NCI-H1092 treated with DMSO at 0.1 percent for 48 hours (cell line): ENCODE measurements at regions not wholly inside any gene's neighbourhood (a gene's known extent, or its start where the extent isn't known, plus 50 kb on each side); places are given as distances from the start of the nearest gene placed in this dataset.

ENCODE experiments used
- DNase-seq: peaks from one replicate; lab custom pipeline; 2025; lab: John Stamatoyannopoulos, UW

DNA sequence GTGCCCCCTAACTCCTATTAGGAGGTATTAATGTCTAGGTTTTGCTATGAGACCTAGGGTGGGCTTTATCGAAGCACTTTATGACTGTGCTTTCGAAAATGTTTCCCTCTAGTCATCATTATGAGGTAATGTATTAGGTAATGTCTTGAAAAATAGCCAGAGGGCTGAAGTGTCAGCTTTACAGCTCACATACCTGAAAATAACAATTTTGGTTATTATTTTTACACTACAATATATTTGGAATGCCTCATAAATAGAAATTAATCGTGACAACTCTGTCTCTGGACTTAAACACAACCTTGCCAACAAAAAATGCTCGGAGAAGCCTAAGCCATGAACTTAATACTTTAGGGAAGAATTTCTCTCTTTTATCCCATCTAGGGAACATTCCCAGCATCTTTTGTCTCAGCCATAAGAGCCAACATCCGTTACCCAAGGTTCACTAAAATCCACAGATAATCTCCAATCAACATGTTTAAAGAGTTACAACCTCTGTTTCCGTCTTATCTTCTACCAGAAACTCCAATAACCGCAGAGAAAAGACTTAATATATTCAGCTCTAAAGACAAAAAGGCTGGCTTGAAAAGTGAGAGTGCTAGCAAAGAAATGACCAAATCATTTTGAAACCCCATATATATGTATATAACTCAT lies 130.9 kb upstream of the RND3 start:
- DNase-seq: no peak

DNA sequence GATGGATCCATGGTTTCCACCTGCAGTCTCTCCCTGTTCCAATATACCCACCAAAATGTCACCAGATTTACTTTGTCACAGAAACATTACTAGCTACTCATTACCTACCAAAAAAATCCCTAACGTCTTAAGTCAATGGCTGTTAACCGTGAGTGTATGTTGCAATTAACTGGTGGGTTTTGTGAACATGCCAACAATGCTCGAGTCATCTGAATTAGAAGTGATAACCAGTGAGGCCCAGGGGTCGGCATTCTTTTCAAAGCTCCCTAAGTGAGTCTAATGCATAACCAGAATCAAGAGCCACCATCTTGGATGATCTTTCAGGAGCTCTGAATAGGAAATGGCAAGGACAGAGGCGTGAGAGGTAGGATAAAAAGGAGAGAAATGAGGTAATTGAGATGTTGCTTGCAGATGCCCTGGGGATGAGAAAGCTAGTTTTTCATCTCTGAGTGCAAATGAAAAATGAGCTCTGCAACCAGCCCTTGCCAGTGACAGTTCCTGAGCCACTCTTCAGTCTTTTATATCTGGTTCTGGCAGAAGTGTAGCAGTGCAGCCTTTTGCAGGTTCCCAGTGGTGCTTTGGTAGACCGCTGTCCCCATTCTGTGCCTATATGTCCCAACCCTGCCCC lies 130.0 kb upstream of the RND3 start:
- DNase-seq: no peak

DNA sequence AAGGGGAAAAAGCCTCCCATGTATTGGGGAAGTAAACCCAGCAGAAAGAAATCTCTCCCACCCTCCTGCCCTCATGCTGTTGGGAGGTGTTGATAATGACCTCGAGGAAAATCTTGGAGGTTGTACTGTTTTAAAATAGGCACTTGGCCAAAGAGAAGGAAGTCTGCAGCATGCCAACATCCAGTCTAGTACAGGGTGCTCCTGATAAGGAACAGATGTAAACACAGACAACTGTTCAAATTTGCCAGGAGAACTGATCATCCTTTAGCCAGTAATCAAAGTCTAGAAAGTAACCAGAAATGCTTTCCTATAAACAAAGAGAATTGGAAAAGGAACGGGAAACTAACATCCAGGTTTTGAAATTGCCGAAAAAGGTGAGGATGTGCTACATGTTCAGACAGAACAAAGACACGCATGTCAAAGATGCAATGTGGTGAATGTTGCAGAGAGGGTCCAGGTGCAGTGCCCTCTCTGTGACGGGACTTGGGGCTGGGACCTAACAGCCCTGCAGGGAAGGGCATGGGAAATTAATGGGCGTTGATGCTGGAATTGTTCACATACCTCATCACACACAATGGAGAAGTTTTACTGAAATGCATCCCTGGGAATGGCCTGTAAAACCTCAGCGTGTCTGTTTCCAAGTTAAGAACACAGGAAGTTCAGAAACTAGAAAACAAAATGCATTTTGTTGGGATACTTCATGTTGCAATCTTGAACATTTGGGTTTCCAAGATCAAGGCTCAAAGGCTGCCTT lies 125.7 kb upstream of the RND3 start:
- no peak for DNase-seq

DNA sequence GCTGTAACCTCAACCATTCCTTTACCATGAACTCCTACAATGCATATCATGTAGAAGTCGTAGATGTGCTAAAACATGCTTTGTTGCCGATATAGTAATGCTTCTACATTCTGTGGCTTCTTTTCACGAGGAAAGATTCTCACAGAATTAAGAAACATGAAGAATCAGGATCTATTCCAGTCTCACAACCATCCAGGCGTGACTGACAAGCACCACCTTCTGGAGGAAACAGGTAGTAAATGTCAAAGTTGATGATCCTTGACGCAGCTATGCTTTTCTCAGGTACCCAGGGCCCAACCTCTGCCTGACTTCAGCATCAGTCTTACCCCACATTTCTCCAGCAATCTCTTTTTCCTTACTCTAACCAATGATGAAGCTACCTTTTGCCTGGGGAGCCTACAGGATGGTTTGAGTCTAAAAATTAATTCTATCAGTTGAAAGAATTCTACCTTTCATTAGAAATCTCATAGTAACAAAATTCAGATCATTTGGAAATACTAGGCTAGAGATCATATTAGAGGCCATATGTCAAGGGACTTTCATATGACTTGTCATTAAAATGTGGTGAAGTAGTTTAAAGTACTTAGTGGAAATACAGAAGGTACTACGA lies 123.3 kb upstream of the RND3 start:
- DNase-seq: no peak

DNA sequence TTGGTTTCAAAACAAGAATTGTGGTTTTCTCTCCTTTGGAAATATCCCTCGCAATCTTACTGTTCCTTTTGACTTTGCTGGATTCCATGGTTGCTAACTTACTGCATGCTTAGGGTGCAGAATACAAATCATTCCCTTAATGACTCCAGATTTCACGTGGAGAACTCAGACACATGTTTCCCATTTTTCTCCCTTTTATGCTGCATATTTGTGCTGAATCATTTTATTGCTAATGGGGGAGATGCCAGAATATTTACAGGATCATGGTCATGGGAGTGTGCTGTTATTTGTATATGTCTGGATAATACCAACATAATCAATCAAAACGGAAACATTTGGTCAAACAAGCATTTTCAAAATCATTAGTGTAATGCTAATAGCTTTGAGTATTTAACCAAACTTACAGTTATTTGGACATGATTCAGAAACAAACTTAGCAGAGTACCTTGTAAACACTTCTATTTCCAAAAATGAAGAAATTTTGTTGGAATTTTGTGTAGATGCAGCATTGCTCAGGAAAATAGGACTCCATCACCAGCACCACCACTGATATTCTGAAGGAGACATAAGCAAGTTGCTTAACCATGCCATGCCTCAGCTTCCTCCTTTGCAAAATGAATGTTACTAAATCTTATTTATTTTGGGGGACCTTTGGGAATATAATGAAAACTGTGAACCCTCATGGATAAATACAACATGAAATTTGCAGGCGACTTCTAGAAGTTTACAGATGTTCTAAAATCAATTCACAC lies 122.5 kb upstream of the RND3 start:
- no peak for DNase-seq

DNA sequence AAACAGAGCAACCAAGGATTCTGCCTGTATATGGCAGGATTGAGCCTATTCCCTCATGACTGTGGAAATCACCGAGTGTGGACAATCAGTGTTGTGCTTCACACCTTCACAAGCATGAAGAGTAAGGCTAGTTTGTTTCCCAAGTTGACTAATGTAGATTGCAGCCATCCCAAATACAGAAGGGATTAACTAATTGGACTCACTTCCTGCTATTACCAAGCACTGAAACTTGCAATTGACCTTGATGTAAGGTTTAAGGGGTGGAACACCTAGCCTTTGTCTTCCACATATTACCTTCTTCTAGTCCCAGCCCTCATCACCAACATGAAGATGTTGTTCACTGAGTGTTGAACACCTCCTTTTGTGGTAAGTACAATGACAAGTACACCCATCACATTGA lies 120.9 kb upstream of the RND3 start:
- DNase-seq: no peak

DNA sequence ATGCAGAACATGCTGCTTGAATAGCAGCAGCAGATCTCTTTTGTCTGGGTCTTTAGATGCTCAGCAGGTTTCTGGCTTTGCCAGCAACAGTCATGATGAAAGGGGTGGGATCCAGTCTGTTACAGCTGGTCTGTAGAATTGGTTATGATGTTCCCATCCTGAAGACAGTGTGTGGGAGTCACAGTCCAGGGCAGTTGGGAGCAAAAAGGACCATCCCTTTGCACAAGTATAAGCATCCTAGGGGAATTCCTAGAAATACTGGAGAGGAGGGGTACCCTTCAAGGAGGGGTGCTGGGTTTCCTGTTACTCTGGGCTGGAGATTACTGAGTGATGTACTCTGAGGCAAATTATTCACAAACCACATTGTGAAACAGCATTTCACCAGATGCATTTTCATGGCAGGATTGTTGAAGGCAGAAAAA lies 119.9 kb upstream of the RND3 start:
- DNase-seq: peak; percentile 13

DNA sequence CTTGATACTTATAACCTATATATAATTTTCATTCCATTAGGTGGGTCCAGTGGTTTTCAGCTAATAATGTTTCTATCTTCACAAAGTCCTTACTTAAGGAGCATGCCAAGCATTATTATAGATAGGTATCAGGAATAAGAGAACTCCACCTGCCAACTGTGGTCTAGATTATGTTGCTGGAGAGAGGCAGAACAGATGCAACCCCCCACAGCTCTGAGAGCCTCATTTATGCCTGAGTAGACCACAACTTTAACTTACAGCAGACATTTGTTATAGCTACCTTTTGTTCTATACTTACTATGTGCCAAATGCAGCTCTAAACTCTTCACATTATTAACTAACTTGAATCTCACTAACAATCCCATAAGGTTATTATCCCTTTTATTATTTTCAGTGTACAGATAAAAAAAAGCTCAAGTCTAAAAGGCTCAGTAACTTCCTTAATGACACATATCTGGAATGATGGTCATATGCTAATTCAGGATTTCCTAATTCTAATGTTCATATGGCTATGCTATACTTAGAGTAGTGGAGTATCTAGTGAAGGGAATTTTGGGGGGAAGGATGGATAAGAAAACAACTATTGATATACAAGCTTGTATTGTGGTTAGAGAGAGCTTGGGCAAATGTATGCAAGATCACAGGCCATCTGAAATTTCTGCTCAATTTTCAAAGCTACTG lies 119.1 kb upstream of the RND3 start:
- no peak for DNase-seq

DNA sequence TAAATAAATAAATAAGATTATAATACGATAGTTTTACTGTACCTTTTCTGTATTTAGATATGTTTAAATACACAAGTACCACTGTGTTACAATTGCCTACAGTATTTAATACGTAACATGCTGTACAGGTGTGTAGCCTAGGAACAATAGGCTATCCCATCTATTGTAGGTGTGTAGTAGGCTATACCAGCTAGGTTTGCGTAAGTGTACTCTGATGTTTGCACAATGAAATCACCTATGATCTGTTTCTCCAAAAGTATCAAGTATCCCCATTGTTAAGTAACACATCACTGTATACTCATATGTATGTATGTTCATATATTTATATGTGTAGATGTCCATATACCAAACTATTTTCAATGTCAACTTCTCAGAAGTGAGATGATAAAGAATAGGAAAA lies 118.2 kb upstream of the RND3 start:
- DNase-seq: peak; percentile 1

DNA sequence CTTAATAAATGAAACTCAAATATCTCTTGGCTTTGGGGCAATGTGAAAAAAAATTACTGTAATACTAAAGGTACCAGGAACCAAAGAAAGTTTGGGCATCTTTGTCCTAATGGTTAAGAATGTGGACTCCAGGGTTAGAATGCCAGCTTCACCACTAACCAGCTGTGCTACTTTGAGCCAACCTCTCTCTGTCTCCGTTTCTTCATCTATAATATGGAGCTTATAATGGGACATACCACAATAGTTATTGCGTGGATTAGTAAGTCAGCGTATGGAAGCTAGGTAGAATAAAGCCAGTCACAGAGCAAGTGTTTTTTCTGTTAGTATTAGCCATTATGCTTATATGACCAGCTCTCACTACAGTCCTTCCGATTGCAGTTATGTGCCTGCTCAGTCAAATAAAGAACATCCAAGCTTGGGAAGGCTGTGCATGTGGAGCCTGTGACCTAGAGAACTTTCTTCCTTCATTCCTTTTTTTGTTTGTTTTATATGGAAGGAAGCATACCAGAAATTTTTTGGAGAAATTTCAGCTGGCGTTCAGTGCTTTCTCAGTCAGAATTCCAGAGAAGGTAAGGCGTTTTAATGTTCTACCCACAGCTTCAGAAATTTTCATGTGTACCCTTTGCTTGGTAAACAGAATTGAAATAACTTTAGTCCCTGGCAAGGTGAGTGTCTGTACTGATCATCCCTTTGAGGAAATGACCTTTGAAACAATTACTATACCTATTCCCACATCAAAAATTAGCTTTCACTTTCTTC lies 114.0 kb upstream of the RND3 start:
- DNase-seq: no peak

DNA sequence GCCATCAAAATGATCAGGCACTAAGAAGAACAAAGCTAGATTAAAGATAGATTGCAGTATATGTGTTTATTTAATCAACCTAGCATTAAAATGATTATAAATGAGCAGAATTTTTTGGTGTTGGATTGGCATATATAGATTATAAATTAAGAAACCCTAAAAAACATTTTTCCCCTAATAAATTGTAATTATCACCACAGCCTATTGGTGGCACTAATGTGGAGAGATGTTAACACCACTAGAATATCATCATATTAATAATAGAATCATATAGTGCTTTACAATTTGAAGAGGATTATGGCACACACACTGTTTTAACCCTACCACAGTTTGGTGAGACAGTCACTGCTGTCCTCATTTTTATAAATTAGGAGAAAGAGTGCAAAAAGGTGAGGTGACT lies 112.4 kb upstream of the RND3 start:
- no peak for DNase-seq

DNA sequence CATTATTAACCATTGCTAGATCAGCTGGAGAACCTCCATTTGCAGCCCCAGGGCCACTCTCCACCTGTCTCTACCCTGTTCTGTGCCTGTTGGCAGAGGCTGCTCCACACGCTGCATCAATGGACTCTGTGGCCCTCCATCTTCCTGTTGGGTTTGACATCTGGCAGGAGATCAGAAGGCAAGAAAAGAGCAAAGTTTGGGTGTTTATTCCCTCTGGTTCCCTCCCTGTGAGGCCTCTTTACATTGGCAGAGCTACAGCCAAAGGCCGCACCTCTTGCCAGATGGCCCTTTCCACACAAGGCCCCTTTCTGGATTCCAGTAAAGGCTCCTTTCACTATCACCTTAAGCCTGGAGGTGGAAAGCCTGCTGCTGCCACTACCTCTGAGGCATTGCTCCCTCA lies 110.9 kb upstream of the RND3 start:
- DNase-seq: no peak

DNA sequence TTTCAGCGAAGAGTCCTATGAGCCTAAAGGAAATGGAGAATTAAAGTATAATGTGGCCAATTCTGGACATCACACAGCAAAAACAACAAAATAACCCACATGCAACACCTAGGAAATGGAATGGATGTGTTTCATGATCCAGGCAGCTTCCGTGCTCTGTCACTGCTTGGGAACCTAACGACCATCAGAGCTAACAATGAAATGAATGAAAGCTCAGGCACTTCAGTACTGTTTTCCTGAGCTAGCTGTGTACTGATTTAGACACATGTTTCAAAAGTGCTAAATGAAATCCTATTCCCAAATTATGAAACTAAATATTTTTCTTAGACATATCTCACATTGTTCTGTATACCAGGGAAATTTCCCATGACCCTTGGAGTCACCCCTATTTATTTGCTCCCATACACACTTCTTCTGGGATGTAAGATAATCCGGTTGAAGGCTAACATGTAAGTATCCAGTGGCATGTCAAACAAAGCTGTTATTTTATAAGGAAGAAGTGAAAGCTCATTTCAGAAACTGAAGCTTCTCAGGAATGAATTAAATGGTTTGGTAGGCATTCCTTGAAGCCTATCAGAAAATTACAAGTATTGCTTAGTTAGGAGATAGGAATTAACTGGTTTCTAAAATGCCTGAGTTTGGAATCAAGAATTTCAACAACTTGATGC lies 108.5 kb upstream of the RND3 start:
- DNase-seq: no peak

DNA sequence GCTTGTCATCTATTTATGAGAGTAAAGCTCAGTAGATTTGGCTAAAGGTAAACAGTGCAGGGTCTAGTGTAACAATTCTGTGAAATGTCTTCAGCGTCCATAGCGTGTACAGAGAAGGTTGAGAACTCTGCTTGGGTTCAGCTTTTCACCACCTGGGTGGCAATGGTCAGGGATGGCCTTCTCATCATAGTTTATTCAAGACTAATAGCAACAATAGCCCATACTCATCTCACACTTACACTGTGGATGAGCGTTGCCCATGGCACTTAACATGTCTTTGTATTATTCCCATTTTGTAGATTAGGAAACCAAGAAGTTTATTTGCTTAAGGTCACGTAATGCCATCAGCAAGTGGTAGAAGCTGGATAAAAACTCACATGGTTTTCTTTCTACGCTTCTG lies 106.8 kb upstream of the RND3 start:
- DNase-seq: no peak

DNA sequence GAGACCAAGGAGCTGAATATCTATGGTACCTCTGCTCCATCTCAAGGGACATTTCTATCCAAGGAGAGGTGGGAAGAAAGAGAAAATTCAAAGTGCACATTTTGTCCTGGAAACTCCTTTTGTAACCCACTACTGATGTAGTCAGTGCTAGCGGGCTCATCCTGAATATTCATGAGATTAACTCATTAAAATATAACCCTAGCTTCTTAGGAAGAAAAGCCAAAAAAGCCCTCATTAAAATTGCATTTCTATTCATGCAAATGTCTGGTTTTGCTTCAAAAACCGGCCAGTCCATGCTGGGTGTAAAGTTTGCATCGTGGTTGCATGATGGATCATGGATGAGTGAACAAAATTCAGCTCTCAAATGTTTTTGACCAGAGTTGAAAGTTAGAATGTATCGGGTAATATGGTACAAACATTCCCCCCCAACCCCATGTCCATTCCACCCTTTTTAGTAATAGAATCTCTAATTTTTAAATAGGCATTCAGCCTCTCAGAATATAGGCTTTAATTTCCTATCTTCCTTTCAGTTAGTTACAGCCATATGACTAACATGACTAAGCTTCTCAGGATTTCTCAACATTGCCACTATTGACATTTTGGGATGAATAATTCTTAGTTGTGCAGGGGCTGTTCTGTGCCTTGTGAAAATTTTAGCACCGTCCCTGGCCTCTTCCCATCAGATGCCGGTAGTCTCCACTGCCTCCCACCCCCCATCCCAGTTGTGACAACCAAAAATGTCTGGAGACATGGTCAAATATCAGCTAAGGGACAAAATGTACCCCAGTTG lies 104.2 kb upstream of the RND3 start:
- DNase-seq: no peak

DNA sequence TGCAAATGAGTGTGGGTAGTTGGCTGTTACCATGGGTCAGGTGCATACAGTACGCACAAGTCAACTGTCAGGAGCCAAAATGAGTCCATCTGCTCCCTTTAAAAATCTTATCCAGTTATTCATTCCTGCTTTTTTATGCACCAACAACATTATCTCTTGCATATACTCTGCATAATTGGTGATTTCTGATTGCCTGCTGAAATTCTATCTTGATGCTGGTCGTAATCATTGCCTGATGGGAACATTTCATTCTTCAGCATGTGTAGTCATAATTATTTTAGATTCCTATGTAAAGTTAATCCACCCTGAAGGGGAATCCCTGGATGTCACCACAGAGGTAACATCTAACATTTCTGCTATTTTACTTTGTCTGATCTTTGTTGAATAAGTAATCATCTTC lies 102.2 kb upstream of the RND3 start:
- DNase-seq: no peak

DNA sequence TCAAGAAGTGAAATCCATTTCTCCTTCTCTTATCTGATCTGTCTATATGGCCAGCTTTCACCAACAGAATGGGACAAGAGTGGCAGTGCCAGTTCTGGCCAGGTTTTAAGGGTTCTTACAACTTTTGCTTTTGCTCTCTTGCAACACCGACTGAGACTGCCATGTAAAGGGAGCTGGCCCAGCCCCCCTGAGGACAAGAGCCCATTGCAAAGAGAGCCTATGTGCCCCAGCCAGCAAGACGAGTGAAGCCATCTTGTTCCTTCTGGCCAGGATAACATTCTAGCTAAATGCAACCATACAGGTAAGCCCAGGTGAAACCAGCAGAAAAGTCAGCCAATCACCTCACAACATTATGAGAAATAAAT lies 101.0 kb upstream of the RND3 start:
- no peak for DNase-seq

DNA sequence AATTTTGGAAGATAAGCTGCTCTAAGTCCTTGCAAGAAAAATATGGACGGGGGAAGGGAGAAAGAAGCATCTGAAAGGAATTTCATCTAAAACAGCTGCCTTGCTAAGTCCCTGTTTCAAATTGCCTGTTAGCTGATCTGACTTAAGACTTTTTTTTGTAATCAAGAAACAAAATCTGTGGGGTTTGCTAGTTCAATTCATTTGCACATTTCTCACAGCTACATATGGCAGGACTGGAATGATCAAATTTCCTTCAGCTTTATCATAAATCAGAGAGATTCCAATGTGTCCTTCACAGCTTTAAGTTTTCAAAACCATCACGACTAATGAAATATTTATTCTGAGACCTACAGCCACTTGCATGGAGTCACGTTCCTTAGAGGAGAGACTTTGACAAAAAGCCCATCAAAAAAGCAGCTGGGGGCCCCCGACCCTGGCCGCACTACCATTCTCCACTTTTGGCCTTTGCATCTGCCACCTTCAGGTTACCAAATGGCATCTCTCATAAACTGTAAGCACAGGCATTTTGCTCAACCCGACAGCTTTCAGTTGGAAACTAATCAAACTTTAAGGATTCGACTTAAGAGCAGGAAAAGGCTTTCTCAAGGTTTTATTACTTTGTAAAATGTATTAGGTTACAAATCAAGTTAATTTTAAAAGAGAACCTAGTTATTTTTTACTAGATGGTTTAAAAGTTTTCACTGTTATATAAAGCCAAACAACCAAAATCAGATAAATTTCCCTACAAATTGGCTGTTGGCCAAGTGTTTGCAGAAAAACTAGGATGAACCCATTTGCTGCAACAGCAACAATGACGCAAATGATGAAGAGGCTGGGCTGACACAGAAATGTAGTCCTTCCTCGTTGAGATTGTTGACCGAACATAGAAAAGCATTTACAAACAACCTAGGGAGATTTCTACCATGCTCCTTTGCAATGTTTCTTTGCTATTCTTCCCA lies 100.4 kb upstream of the RND3 start:
- DNase-seq: no peak

DNA sequence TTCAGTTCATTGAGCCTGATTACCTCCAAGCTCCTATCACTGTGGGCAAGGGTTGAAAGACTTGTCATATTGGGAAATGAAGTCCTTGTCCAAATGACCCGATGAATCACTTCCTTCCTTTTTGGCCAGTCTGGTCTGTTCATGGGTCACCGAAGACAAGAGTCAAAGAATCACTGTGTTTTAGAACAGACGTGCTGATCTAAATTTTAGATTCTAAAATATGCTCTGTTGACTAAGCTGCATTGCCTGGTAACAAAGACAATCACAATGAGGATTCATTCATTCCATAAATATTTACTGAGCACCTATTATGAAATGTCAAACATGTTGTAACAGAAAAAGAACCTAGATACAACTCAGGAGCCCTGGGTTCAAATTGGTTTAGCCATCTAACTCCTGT lies 99.4 kb upstream of the RND3 start:
- no peak for DNase-seq
